ENCODE measurements at regions not wholly inside any gene's neighbourhood (a gene's known extent, or its start where the extent isn't known, plus 50 kb on each side); places are given as distances from the start of the nearest gene placed in this dataset.

GRCh38 chr11:91587131-91587530 is 637.5 kb upstream of the FAT3 start:
- TF ChIP-seq, protein P1, sequence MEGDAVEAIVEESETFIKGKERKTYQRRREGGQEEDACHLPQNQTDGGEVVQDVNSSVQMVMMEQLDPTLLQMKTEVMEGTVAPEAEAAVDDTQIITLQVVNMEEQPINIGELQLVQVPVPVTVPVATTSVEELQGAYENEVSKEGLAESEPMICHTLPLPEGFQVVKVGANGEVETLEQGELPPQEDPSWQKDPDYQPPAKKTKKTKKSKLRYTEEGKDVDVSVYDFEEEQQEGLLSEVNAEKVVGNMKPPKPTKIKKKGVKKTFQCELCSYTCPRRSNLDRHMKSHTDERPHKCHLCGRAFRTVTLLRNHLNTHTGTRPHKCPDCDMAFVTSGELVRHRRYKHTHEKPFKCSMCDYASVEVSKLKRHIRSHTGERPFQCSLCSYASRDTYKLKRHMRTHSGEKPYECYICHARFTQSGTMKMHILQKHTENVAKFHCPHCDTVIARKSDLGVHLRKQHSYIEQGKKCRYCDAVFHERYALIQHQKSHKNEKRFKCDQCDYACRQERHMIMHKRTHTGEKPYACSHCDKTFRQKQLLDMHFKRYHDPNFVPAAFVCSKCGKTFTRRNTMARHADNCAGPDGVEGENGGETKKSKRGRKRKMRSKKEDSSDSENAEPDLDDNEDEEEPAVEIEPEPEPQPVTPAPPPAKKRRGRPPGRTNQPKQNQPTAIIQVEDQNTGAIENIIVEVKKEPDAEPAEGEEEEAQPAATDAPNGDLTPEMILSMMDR (IDR thresholded peaks at IDR 0.05; ENCODE audit: insufficient read depth, low read depth, low read length, missing control alignments): no peak
- no peak overlapping the region for H3K4me3 ChIP-seq (ENCODE audit: low read length)
- no peak for DNase-seq (ENCODE audit: low read depth)

DNA sequence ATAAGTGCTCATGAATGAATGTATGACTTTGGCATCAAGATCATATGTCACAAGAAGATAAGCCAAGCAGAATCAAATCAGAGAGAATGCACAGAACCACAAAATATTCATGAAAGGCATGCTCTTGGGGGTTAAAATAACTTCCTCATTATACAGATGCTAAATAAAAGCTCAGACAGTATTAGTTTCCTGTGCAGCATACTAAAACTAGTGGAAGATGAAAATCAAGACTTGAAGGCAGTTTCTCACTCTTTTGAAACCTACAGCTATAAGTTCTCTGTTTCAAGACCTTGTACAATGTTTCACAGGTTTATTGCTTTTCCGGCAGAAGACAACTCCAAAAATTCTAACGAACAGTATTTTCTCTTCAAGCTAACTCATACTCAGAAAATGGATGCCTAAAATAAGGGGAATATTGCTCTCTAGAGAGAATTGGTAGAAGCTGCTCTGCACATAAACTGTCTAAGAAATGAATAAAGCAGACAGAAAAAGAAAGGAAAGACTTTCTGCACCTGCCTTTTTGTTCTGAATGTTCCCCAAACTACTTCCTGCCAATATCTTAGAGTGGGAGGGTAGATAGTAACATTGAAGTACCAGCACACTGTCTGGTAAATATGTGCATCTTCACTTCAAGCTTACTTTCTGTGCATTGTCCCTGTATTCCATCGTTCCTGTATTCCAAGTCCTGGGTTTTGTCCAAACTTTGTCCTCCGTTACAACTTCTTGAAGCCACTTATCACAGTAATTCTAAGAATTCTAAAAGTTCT is 639.4 kb upstream of the FAT3 start:
- TF ChIP-seq, protein P1 (IDR thresholded peaks at IDR 0.05; ENCODE audit: insufficient read depth, low read depth, low read length, missing control alignments): no peak
- no peak overlapping the region for H3K4me3 ChIP-seq (ENCODE audit: low read length)
- no peak for DNase-seq (ENCODE audit: low read depth)

DNA sequence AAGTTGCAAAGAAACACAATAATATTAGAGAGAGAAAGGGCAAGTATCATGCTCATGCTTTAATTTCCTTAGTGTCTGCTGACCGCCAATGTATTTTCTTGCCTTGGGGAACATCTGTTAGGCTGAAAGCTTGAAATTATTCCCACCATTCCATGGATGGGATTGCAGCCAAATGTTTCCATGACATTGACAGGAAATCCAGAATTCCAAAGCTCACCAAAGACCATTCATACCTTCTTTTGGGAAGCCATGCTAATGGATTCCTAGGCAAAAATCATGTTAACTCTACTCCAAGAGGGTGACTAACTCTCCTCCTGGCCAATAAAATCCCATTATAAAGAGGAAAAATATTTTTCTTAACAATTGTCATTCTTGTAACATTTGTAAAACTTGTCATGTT is 661.4 kb upstream of the FAT3 start:
- DNase-seq (ENCODE audit: low read depth): no peak
- H3K4me3 ChIP-seq (ENCODE audit: low read length): no peak overlapping the region
- TF ChIP-seq, protein P1 (IDR thresholded peaks at IDR 0.05; ENCODE audit: insufficient read depth, low read depth, low read length, missing control alignments): no peak

DNA sequence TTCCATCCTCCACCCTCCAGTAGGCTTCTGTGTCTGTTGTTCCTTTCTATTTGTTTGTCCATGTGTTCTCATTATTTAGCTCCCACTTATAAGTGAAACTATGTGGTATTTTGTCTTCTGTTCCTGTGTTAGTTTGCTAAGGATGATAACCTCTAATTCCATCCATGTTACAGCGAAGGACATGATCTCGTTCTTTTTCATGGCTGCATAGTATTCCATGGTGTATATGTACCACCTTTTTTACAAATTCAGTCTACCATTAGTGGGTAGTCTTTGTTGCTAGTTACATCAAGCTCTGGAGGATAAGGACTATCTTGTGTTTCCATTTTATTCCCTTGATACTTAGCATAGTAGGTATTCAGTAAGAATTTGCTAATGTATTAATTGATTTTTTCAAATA is 664.2 kb upstream of the FAT3 start:
- no peak for DNase-seq (ENCODE audit: low read depth)
- H3K4me3 ChIP-seq (ENCODE audit: low read length): no peak overlapping the region
- TF ChIP-seq, protein P1 (IDR thresholded peaks at IDR 0.05; ENCODE audit: insufficient read depth, low read depth, low read length, missing control alignments): no peak

- TF ChIP-seq, protein P1 (IDR thresholded peaks at IDR 0.05; ENCODE audit: insufficient read depth, low read depth, low read length, missing control alignments): no peak
- no peak for DNase-seq (ENCODE audit: low read depth)
- no peak overlapping the region for H3K4me3 ChIP-seq (ENCODE audit: low read length)
Observed at GRCh38 chr11:91538065-91538464, 686.6 kb upstream of the FAT3 start.

GRCh38 chr11:91536366-91536765 is 688.3 kb upstream of the FAT3 start:
- TF ChIP-seq, protein P1 (IDR thresholded peaks at IDR 0.05; ENCODE audit: insufficient read depth, low read depth, low read length, missing control alignments): no peak
- no peak overlapping the region for H3K4me3 ChIP-seq (ENCODE audit: low read length)
- DNase-seq (ENCODE audit: low read depth): no peak

- no peak overlapping the region for H3K4me3 ChIP-seq (ENCODE audit: low read length)
- no peak for DNase-seq (ENCODE audit: low read depth)
- TF ChIP-seq, protein P1 (IDR thresholded peaks at IDR 0.05; ENCODE audit: insufficient read depth, low read depth, low read length, missing control alignments): no peak
Observed at GRCh38 chr11:91528965-91529364, 695.7 kb upstream of the FAT3 start.

Measured in epithelial cell of esophagus (primary cell).